Peyer's patch (tissue), 4 donors: ENCODE measurements at regions not wholly inside any gene's neighbourhood (a gene's known extent, or its start where the extent isn't known, plus 50 kb on each side); places are given as distances from the start of the nearest gene placed in this dataset.

Experiments used
- DNase-seq, 3 donors: peaks; one replicate each; pipeline ENCODE4 v3.0.0-alpha.2; 2017 to 2019
- H3K27ac ChIP-seq, 4 donors: fragments of 200-600 bp; sonication (generic); one replicate each; pipeline ENCODE4 v1.5.1; 2016 to 2019
- H3K27me3 ChIP-seq, 2 donors: fragments of 200-600 bp; sonication (generic); one replicate each; pipeline ENCODE4 v1.5.1; 2019
- H3K36me3 ChIP-seq, 3 donors: fragments of 200-600 bp; sonication (generic); one replicate each; pipeline ENCODE4 v1.5.1; 2016 to 2019
- H3K4me1 ChIP-seq, 4 donors: fragments of 200-600 bp; sonication (generic); one replicate each; pipeline ENCODE4 v1.5.1; 2016 to 2019
- H3K4me3 ChIP-seq, 4 donors: fragments of 200-600 bp; sonication (generic); 1 replicate in 3 of 4; 2 replicates in 1 of 4; pipeline ENCODE4 v1.5.1; 2016 to 2019; ENCODE audit warnings: mild to moderate bottlenecking in 1 of 4
- H3K9me3 ChIP-seq, 4 donors: fragments of 200-600 bp; sonication (generic); one replicate each; pipeline ENCODE4 v1.5.1; 2016 to 2019; ENCODE audit warnings: mild to moderate bottlenecking in 1 of 4
- POLR2A ChIP-seq, 2 donors: fragments of 450-650 bp; IDR thresholded peaks; one replicate each; pipeline ENCODE4 v1.5.1; 2017; ENCODE audit warnings: antibody characterized with exemption in 2 of 2, mild to moderate bottlenecking in 2 of 2, moderate library complexity in 2 of 2
- TF ChIP-seq, protein P1 (sequence below), 6 experiments: fragments of 450-650 bp in 4 of 6; fragments of 200-600 bp in 2 of 6; sonication (generic) in 1 of 6; IDR thresholded peaks; one replicate each; pipeline ENCODE4 v1.5.1; 2017 to 2019; ENCODE audit warnings: antibody characterized with exemption in 6 of 6, mild to moderate bottlenecking in 3 of 6, moderate library complexity in 1 of 6

DNA sequence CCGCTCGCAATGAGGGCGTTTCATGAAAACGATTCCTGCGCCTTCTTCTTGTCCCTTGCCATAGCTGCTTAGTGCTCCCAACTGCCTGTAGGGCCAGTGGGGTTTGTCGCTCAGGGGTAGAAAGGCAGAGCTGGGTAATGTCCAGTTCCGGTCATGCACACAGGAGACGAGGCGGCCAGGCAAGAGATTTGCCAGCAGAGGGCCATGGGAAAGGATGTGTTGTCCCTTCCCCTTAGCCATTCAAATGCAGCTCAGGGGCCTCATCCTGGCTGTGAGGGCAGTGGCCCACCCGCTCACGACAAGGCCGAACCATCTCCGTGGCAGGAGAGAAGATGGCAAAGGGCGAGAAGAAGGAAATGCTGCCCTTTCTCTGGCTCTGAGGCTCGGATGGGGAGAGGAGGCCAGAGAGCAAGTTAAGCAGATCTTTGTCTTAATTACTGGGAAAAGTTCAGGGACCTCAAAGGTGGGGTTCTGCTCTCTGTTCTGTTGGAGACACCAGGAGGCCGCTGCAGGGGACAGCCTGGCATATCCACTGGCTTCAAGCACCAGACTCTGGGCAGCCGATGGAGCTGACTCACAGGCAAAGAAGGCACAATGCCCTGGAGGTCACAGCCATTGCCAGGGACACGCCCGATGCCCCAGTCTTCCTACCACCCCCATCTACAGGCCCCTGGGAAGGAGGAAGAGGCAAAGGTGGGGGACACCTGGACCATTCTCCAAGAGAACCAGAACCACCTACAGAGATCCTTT lies 534.8 kb upstream of the MGMT start:
- H3K4me3 ChIP-seq: no peak overlapping the region
- no peak for DNase-seq
- TF ChIP-seq, protein P1, sequence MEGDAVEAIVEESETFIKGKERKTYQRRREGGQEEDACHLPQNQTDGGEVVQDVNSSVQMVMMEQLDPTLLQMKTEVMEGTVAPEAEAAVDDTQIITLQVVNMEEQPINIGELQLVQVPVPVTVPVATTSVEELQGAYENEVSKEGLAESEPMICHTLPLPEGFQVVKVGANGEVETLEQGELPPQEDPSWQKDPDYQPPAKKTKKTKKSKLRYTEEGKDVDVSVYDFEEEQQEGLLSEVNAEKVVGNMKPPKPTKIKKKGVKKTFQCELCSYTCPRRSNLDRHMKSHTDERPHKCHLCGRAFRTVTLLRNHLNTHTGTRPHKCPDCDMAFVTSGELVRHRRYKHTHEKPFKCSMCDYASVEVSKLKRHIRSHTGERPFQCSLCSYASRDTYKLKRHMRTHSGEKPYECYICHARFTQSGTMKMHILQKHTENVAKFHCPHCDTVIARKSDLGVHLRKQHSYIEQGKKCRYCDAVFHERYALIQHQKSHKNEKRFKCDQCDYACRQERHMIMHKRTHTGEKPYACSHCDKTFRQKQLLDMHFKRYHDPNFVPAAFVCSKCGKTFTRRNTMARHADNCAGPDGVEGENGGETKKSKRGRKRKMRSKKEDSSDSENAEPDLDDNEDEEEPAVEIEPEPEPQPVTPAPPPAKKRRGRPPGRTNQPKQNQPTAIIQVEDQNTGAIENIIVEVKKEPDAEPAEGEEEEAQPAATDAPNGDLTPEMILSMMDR (IDR thresholded peaks at IDR 0.05): no peak
- TF ChIP-seq POLR2A (IDR thresholded peaks at IDR 0.05): no peak
- no peaks in the 10 kb centered on the region for H3K27me3 ChIP-seq
- no peak overlapping the region for H3K27ac ChIP-seq
- no peaks in the 10 kb centered on the region for H3K9me3 ChIP-seq
- no peaks in the 10 kb centered on the region for H3K36me3 ChIP-seq
- no peaks in the 10 kb centered on the region for H3K4me1 ChIP-seq

DNA sequence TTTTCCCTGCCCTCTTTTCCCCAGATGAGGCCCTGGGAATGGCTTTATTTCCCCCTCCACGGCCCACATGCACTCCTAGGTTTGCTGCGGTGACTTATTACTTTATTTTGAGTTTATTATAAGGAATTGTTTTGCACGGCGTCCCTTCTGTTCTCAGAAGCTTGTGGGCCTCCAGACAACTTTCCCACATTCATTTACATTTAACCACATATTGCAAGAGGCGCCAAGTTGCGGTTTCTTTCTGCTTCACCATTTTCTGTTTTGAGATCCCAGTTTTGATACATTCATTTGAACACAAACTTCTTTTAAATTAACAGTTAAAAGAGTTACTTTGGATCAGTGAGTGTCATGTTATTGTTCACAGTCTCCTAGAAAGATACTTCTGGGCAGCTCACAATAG lies 532.5 kb upstream of the MGMT start:
- no peak overlapping the region for H3K4me3 ChIP-seq
- no peak for TF ChIP-seq POLR2A (IDR thresholded peaks at IDR 0.05)
- TF ChIP-seq, protein P1 (IDR thresholded peaks at IDR 0.05): no peak
- H3K4me1 ChIP-seq: no peaks in the 10 kb centered on the region
- no peak overlapping the region for H3K27ac ChIP-seq
- H3K36me3 ChIP-seq: no peaks in the 10 kb centered on the region
- H3K27me3 ChIP-seq: no peaks in the 10 kb centered on the region
- no peaks in the 10 kb centered on the region for H3K9me3 ChIP-seq
- no peak for DNase-seq

DNA sequence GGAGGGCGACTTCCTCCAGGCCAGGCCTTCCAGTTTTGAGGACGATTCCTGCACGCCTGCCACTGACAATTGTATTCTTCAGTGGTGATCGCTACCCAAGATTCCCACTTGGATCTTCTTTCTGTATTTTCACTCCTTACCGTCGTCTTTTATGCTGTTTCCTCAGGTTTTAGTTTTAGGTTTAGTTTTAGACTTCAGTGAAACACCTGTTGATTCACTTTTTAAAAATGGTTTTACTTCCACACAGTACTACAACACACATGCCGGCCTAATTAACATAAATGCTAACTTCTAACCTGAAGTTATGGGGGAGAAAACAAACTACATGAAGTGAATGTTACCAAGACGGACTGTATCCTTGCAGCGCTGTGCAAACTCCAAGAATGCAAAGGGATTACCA lies 530.6 kb upstream of the MGMT start:
- no peaks in the 10 kb centered on the region for H3K9me3 ChIP-seq
- no peaks in the 10 kb centered on the region for H3K36me3 ChIP-seq
- no peaks in the 10 kb centered on the region for H3K4me1 ChIP-seq
- DNase-seq: no peak
- TF ChIP-seq, protein P1 (IDR thresholded peaks at IDR 0.05): no peak
- no peak for TF ChIP-seq POLR2A (IDR thresholded peaks at IDR 0.05)
- H3K27me3 ChIP-seq: no peaks in the 10 kb centered on the region
- H3K4me3 ChIP-seq: no peak overlapping the region
- H3K27ac ChIP-seq: no peak overlapping the region

DNA sequence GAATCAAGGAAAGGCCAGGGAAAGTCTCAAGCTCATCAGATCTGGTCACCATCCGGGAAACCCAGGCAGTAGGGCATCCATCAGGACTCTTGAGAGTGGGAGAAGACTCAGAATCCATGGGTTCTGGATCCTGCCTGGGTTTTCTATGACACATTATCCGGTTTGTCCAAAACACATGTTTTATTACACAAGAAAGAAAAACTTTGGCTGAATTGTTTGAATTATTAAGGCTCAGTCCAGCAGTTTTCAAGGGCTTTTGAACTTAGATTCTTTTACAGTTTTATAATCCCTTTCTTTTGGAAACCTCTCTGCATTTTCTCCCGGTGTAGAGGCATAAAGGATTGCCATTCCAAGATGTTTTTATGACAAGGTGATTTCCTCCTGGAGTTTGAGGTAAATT lies 528.5 kb upstream of the MGMT start:
- no peak for DNase-seq
- Histone ChIP-seq H3K4me1 (no peaks in the 10 kb centered on the region), H3K27ac (no peak overlapping the region), H3K36me3 (no peaks in the 10 kb centered on the region), H3K9me3 (no peaks in the 10 kb centered on the region), H3K27me3 (no peaks in the 10 kb centered on the region), H3K4me3 (no peak overlapping the region)
- no peak for TF ChIP-seq POLR2A (IDR thresholded peaks at IDR 0.05)
- TF ChIP-seq, protein P1 (IDR thresholded peaks at IDR 0.05): no peak

DNA sequence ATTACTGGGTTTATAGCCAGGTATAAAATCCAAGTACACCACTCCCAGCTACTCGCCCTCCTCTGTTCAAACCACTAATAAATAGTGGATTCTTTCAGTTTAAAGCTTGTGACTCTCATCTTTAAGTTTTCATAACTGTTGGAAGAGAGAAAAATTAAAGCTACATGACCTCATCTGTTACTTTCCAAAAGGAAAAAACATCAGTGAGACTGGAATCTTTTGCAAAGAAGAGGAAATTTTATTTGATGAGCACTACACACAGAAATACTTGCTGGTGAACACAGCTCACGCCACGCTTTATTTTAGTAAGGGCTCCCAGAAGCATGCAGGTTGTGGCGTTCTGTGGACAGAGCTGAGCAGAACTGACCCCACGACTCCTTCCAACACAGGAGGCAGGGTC lies 527.0 kb upstream of the MGMT start:
- Histone ChIP-seq H3K27ac (no peak overlapping the region), H3K9me3 (no peaks in the 10 kb centered on the region), H3K27me3 (no peaks in the 10 kb centered on the region), H3K36me3 (no peaks in the 10 kb centered on the region), H3K4me3 (no peak overlapping the region), H3K4me1 (no peaks in the 10 kb centered on the region)
- TF ChIP-seq, protein P1 (IDR thresholded peaks at IDR 0.05): no peak
- TF ChIP-seq POLR2A (IDR thresholded peaks at IDR 0.05): no peak
- DNase-seq: no peak

DNA sequence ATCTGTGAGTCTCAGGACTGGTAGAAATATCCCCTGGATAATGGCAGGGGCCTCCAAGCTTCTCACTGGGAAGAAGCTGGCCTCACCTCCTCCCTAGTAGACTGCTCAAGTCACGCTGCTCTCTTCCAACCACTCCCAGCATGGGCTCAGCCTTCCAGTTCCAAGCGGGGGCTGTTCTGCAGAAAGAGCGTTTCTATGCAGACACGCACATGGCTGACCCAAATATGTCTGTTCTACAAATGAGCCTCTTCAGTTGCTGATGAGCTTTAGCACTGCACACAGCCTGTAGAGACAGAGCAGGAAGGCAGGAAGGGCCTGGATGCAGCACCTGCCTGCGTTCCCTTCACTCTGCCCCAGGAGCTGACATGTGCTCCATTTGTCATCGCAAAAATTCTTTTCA lies 523.9 kb upstream of the MGMT start:
- Histone ChIP-seq H3K27ac (no peak overlapping the region), H3K4me1 (no peaks in the 10 kb centered on the region), H3K4me3 (no peak overlapping the region), H3K36me3 (no peaks in the 10 kb centered on the region), H3K27me3 (no peaks in the 10 kb centered on the region), H3K9me3 (no peaks in the 10 kb centered on the region)
- TF ChIP-seq, protein P1 (IDR thresholded peaks at IDR 0.05): no peak
- no peak for TF ChIP-seq POLR2A (IDR thresholded peaks at IDR 0.05)
- DNase-seq: no peak
